GM12872 (cell line): ENCODE measurements at regions not wholly inside any gene's neighbourhood (a gene's known extent, or its start where the extent isn't known, plus 50 kb on each side); places are given as distances from the start of the nearest gene placed in this dataset.

Experiments used
- CTCF ChIP-seq: IDR thresholded peaks from 3 replicates; pipeline ENCODE4 v1.5.1; 2011; ENCODE audit warnings: low read depth, mild to moderate bottlenecking, low read length, moderate library complexity; ENCODE audit not compliant: insufficient read depth

GRCh38 chr1:5010236-5010635 lies 355.8 kb downstream of the AJAP1 start:
- TF ChIP-seq CTCF: no peak

- TF ChIP-seq CTCF: no peak
These were observed 355.1 kb downstream of the AJAP1 start for GRCh38 chr1:5009376-5010065.

- no peak for TF ChIP-seq CTCF
These were observed 350.8 kb downstream of the AJAP1 start for GRCh38 chr1:5005171-5005570.

DNA sequence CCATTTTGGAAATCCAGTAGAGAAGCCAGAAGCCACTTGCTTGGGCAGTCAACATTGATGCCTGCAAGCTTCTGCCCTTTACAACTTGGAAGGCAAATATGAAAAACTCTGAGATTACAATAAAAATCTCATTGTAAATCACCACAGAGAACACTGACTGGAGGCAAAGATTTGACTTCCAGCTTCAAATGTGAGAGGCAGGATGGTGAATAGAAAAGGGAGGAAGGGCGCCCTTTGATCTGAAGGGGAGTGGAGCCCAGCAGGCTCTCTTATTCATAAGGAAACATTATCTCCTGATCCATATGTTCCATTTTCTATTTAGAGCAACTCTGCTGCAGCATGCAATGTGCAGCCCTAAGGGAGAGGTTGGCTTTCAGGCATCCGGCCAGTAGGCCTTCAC lies 348.3 kb downstream of the AJAP1 start:
- no peak for TF ChIP-seq CTCF

DNA sequence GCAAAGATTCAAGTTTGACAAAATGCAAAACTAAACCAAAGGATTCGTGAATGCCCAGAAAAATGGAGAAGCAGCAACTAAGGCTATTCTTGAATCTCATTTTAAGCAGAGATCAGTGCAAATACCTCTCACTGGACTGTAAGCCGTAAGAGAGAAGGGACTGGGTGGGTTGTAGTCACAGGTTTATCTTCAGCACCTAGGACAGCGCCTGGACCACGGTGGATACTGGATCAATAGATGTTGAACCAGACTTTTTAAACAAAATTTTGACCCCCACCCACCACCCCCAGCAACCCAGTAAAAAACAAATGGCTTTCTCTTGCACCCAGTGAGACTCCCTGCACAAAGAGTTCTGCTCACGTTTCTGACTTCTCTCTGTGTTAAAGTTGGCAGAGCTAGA lies 347.1 kb downstream of the AJAP1 start:
- no peak for TF ChIP-seq CTCF

- TF ChIP-seq CTCF: no peak
These were observed 331.9 kb downstream of the AJAP1 start for GRCh38 chr1:4986306-4986705.

- no peak for TF ChIP-seq CTCF
These were observed 330.4 kb downstream of the AJAP1 start for GRCh38 chr1:4984841-4985240.

DNA sequence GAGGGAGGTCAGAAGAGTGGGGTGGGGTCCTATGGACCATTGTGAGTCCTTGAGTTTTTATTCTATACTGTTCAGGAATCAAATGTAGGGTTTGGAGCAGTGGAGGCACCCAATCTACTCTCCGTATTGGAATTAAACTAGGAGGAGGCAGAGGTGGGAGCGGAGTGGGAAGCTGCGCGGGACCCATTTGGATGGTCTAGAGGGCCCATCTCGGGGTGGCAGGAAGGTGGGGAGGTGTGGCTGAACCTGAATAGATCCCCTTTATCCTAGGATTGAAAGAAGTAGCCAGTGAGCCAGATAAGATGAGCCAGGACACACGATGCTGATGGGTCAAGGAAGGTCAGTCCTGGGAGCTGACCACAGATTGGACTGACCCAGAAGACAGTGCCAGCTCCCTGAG lies 325.8 kb downstream of the AJAP1 start:
- TF ChIP-seq CTCF: no peak
